Muscle layer of duodenum (tissue), 2 donors: ENCODE measurements at regions not wholly inside any gene's neighbourhood (a gene's known extent, or its start where the extent isn't known, plus 50 kb on each side); places are given as distances from the start of the nearest gene placed in this dataset.

ENCODE experiments used
- H3K27ac ChIP-seq: one replicate; pipeline ENCODE4 v1.7.0; 2013; ENCODE audit warnings: mild to moderate bottlenecking, low read length
- H3K27me3 ChIP-seq: one replicate; pipeline ENCODE4 v1.7.0; 2013; ENCODE audit warnings: low read depth, mild to moderate bottlenecking, control low read depth, low read length
- H3K36me3 ChIP-seq, 2 donors: one replicate each; pipeline ENCODE4 v1.7.0; 2013; ENCODE audit warnings: low read length in 2 of 2, control low read depth in 1 of 2, mild to moderate bottlenecking in 1 of 2; ENCODE audit not compliant: insufficient read depth in 2 of 2, control insufficient read depth in 1 of 2
- H3K4me1 ChIP-seq, 2 donors: one replicate each; pipeline ENCODE4 v1.7.0; 2013; ENCODE audit warnings: low read length in 2 of 2, mild to moderate bottlenecking in 2 of 2, control low read depth in 1 of 2, moderate library complexity in 1 of 2; ENCODE audit not compliant: insufficient read depth in 2 of 2, control insufficient read depth in 1 of 2
- H3K4me3 ChIP-seq, 2 donors: one replicate each; pipeline ENCODE4 v1.7.0; 2013; ENCODE audit warnings: low read length in 2 of 2, low read depth in 1 of 2, mild to moderate bottlenecking in 1 of 2
- H3K9me3 ChIP-seq, 2 donors: one replicate each; pipeline ENCODE4 v1.7.0; 2013; ENCODE audit warnings: low read length in 2 of 2, control low read depth in 1 of 2, mild to moderate bottlenecking in 1 of 2; ENCODE audit not compliant: control insufficient read depth in 1 of 2
- donor health status: healthy.

DNA sequence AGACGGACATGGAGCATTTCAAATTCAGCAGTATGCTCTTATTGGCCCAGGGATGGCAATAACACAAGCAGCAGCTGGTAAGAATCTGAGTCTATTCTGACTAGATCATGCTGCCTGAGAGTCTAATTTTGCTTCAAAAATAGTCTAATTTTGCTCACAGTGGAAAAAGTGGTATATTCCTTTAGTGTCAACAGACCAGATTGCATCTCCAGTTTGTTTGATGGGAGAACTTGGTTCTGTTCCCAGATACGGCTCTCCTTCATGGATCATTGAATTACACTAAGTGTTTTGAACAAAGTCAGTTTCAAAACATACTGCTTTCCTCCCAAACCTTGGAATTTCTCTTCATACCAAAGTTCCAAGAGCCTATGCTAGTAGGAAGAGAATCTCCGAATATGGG lies 586.1 kb downstream of the RNF144B start:
- H3K27ac ChIP-seq: no peak overlapping the region
- no peaks in the 10 kb centered on the region for H3K9me3 ChIP-seq
- no peaks in the 10 kb centered on the region for H3K27me3 ChIP-seq
- no peaks in the 10 kb centered on the region for H3K36me3 ChIP-seq
- H3K4me3 ChIP-seq: no peak overlapping the region
- H3K4me1 ChIP-seq: peaks cover 0 to 13% of the 10 kb centered on the region in 2 donors

DNA sequence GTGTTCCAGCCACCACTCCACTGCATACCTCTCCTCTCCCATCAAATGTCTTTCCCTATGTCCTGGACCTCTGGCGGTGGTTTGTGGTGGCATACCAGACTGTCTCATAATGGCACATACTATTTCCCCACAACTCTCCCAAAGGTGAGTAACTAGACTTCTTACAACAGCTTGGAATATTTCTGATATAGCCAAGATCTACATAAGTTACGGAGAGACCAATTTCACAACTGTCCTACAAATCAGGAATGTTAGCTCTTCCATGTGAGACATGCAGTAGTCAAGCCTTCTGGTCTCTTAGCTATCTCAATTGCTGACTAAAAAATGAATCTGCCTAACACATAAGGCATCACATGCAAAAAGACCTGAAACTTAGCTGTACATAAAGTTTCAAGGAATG lies 588.9 kb downstream of the RNF144B start:
- peaks cover 0 to 17% of the 10 kb centered on the region in 2 donors for H3K4me1 ChIP-seq
- no peak overlapping the region for H3K4me3 ChIP-seq
- H3K27me3 ChIP-seq: no peaks in the 10 kb centered on the region
- H3K9me3 ChIP-seq: no peaks in the 10 kb centered on the region
- no peaks in the 10 kb centered on the region for H3K36me3 ChIP-seq
- H3K27ac ChIP-seq: no peak overlapping the region

DNA sequence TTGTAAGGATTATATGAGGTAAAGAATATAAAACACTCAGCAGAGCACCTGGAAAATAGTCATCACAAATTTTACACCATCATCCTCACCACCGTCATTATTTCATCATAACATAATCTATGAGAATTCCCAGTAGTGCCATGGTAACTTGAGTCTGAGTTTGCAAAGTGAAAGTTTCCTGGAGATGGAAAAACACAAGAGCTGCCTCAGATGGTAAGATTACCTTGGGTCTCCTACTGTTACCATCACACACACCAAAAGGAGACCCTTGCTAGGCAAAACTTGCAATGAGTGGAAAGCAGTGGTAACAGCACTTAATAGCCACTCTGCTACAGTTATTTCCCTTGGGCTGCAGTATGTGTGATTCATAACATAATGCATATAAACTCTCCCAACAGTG lies 589.8 kb downstream of the RNF144B start:
- H3K4me1 ChIP-seq: peaks cover 0 to 20% of the 10 kb centered on the region in 2 donors
- H3K36me3 ChIP-seq: no peaks in the 10 kb centered on the region
- H3K27me3 ChIP-seq: no peaks in the 10 kb centered on the region
- H3K9me3 ChIP-seq: no peaks in the 10 kb centered on the region
- H3K27ac ChIP-seq: no peak overlapping the region
- H3K4me3 ChIP-seq: no peak overlapping the region

GRCh38 chr6:18978337-18979128 lies 591.4 kb downstream of the RNF144B start:
- Histone ChIP-seq H3K4me3 (no peak overlapping the region), H3K27ac (peak overlapping the region; percentile 70), H3K4me1 (peaks cover 0 to 21% of the 10 kb centered on the region in 2 donors)

DNA sequence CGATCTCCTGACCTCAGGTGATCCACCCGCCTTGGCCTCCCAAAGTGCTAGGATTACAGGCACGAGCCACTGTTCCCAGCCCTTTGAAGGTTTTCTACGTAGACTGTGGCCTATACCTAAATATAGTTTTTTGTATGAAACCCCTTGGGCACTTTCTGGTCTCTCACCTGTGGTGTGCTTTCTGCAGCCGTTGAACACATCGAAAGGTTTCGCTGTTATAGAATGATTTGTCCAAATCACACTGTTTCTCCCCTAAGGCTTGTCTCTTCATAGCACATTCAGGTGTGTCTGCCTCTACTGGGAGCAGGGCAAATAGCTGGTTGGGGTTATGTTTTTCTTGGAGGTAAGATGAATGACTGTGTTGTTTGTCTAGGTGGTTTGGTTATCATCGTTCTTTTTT lies 597.9 kb downstream of the RNF144B start:
- no peaks in the 10 kb centered on the region for H3K36me3 ChIP-seq
- H3K9me3 ChIP-seq: no peaks in the 10 kb centered on the region
- no peak overlapping the region for H3K4me3 ChIP-seq
- H3K27ac ChIP-seq: no peak overlapping the region
- H3K4me1 ChIP-seq: peaks cover 0 to 7% of the 10 kb centered on the region in 2 donors
- no peaks in the 10 kb centered on the region for H3K27me3 ChIP-seq

More at GRCh38 chr6:18978337-18979128, 591.4 kb downstream of the RNF144B start:
- Histone ChIP-seq H3K36me3 (no peaks in the 10 kb centered on the region), H3K9me3 (no peaks in the 10 kb centered on the region), H3K27me3 (no peaks in the 10 kb centered on the region)

DNA sequence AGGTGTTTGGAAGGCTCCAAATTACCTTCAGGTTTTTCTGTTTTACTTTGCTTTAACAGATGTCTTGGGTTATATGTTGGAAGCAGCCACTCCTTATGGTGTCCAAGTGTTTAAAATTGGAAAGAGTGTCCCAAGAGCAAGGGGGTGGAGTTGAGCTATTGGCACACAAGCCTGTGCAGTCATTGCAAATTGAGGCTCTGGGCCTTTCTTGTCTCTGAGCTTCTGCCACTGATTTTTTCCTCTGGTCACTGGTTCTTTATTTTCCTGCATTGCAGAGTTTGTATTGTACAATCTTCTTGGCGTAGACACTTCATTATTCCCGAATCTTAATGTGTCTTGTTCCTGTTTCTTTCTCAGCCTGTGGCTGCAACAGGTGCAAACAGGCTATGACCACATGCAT lies 598.8 kb downstream of the RNF144B start:
- H3K4me3 ChIP-seq: no peak overlapping the region
- H3K9me3 ChIP-seq: no peaks in the 10 kb centered on the region
- H3K27me3 ChIP-seq: no peaks in the 10 kb centered on the region
- H3K27ac ChIP-seq: no peak overlapping the region
- H3K4me1 ChIP-seq: peaks cover 0 to 7% of the 10 kb centered on the region in 2 donors
- H3K36me3 ChIP-seq: no peaks in the 10 kb centered on the region

GRCh38 chr6:18988636-18989035 lies 601.5 kb downstream of the RNF144B start:
- Histone ChIP-seq H3K4me1 (no peaks in the 10 kb centered on the region), H3K27me3 (no peaks in the 10 kb centered on the region), H3K4me3 (no peak overlapping the region), H3K27ac (no peak overlapping the region), H3K36me3 (no peaks in the 10 kb centered on the region), H3K9me3 (no peaks in the 10 kb centered on the region)

GRCh38 chr6:18990059-18990978 lies 603.2 kb downstream of the RNF144B start:
- Histone ChIP-seq H3K27ac (no peak overlapping the region), H3K27me3 (no peaks in the 10 kb centered on the region), H3K4me1 (no peaks in the 10 kb centered on the region), H3K4me3 (peak overlapping the region; percentile 4 to 16), H3K36me3 (no peaks in the 10 kb centered on the region), H3K9me3 (no peaks in the 10 kb centered on the region)

DNA sequence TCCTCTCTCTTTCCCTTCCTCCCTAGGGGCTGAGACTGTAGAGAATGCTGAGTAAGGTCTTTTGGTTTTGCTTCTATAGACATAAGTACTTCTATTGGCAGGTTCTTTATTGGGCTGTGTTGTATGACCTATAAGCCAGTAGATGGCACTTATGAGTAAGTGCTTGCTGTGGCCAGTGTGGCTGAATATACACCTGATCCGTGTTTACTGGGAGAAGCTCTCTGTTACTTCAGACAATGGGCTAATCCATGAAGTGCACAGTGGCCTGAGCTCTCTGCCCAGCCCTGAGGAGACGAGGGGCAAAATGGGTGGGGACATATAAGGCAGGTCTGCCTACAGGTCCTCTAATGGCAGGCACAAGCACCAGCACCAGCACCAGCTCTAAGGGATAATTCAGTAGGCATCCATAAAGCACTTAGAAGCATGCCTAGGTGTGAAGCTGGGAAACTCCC lies 610.3 kb downstream of the RNF144B start:
- Histone ChIP-seq H3K27me3 (no peaks in the 10 kb centered on the region), H3K9me3 (no peaks in the 10 kb centered on the region)

GRCh38 chr6:19002976-19003560 lies 615.9 kb downstream of the RNF144B start:
- H3K36me3 ChIP-seq: no peaks in the 10 kb centered on the region
- no peak overlapping the region for H3K27ac ChIP-seq
- H3K4me3 ChIP-seq: no peak overlapping the region
- no peaks in the 10 kb centered on the region for H3K4me1 ChIP-seq
- H3K9me3 ChIP-seq: no peaks in the 10 kb centered on the region
- H3K27me3 ChIP-seq: no peaks in the 10 kb centered on the region

More for the DNA sequence above, 610.3 kb downstream of the RNF144B start:
- Histone ChIP-seq H3K4me1 (no peaks in the 10 kb centered on the region), H3K27ac (no peak overlapping the region), H3K36me3 (no peaks in the 10 kb centered on the region), H3K4me3 (no peak overlapping the region)

- no peaks in the 10 kb centered on the region for H3K36me3 ChIP-seq
- no peaks in the 10 kb centered on the region for H3K9me3 ChIP-seq
- no peak overlapping the region for H3K4me3 ChIP-seq
- no peaks in the 10 kb centered on the region for H3K27me3 ChIP-seq
- no peak overlapping the region for H3K27ac ChIP-seq
- H3K4me1 ChIP-seq: no peaks in the 10 kb centered on the region
Measured at GRCh38 chr6:19004176-19004575, 617.0 kb downstream of the RNF144B start.
